A549 (cell line): ENCODE measurements at regions not wholly inside any gene's neighbourhood (a gene's known extent, or its start where the extent isn't known, plus 50 kb on each side); places are given as distances from the start of the nearest gene placed in this dataset.

Experiments
- EP300 ChIP-seq, 2 experiments: fragments of >200 bp; sonication (Bioruptor Twin); formaldehyde crosslinking; IDR thresholded peaks; 2 replicates in 1 of 2; 3 replicates in 1 of 2; pipeline ENCODE4 v1.6.1; 2016 to 2017
- POLR2A ChIP-seq: IDR thresholded peaks from 2 replicates; pipeline ENCODE4 v1.6.1; 2012; ENCODE audit warnings: mild to moderate bottlenecking, low read length
- RFX5 ChIP-seq: fragments of 450-650 bp; IDR thresholded peaks from 2 replicates; pipeline ENCODE4 v1.7.1; 2014; ENCODE audit warnings: antibody characterized with exemption, mild to moderate bottlenecking, moderate library complexity
- TF ChIP-seq, protein P1 (sequence below): fragments of >200 bp; sonication (Bioruptor Twin); formaldehyde crosslinking; IDR thresholded peaks from 3 replicates; pipeline ENCODE4 v1.5.1; 2016

DNA sequence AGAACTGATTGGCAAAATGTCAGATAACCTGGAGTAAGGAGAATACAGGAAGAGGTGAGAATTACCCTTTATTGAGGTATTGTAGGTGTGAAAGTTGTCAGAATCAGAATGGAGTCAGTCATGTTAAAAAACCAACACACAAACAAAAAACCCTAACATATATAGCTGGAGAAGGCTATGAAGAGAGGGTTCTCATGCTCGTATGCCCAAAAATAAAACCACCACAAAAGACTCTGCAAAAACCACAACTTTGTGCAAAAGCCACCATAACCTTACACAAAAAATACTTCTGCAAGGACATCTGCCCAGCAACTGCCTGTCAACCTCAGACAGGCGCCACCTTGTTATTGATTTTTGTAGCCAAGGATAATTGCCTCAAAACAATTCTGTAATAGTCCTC, 136.0 kb downstream of the CD47 start:
- TF ChIP-seq EP300 (IDR thresholded peaks at IDR 0.05) (no peak), POLR2A (no peak), RFX5 (no peak)
- TF ChIP-seq, protein P1, sequence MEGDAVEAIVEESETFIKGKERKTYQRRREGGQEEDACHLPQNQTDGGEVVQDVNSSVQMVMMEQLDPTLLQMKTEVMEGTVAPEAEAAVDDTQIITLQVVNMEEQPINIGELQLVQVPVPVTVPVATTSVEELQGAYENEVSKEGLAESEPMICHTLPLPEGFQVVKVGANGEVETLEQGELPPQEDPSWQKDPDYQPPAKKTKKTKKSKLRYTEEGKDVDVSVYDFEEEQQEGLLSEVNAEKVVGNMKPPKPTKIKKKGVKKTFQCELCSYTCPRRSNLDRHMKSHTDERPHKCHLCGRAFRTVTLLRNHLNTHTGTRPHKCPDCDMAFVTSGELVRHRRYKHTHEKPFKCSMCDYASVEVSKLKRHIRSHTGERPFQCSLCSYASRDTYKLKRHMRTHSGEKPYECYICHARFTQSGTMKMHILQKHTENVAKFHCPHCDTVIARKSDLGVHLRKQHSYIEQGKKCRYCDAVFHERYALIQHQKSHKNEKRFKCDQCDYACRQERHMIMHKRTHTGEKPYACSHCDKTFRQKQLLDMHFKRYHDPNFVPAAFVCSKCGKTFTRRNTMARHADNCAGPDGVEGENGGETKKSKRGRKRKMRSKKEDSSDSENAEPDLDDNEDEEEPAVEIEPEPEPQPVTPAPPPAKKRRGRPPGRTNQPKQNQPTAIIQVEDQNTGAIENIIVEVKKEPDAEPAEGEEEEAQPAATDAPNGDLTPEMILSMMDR, result no peak
